Osteoblast (primary cell): ENCODE measurements at regions not wholly inside any gene's neighbourhood (a gene's known extent, or its start where the extent isn't known, plus 50 kb on each side); places are given as distances from the start of the nearest gene placed in this dataset.

Source experiments
- DNase-seq: peaks from one replicate; pipeline ENCODE4 v3.0.0; 2011; ENCODE audit warnings: low spot score, mixed read lengths; ENCODE audit not compliant: insufficient read length; ENCODE audit errors: missing footprints
- H2AFZ ChIP-seq: 2 replicates; pipeline ENCODE4 v1.6.0; 2011; ENCODE audit warnings: mild to moderate bottlenecking, low read length
- H3K27ac ChIP-seq: 2 replicates; pipeline ENCODE4 v1.5.1; 2011; ENCODE audit warnings: mild to moderate bottlenecking, low read depth, low read length, moderate library complexity
- H3K27me3 ChIP-seq: 2 replicates; pipeline ENCODE4 v1.6.0; 2012; ENCODE audit warnings: mild to moderate bottlenecking, control low read depth, inconsistent platforms, low read length, moderate library complexity; ENCODE audit not compliant: insufficient read depth
- H3K36me3 ChIP-seq: 2 replicates; pipeline ENCODE4 v1.5.1; 2011; ENCODE audit warnings: mild to moderate bottlenecking, low read length, control low read depth, moderate library complexity; ENCODE audit not compliant: insufficient read depth
- H3K4me1 ChIP-seq: 2 replicates; pipeline ENCODE4 v1.5.1; 2011; ENCODE audit warnings: mild to moderate bottlenecking, low read length, control low read depth, moderate library complexity; ENCODE audit not compliant: insufficient read depth
- H3K4me2 ChIP-seq: 2 replicates; pipeline ENCODE4 v1.6.0; 2011; ENCODE audit warnings: mild to moderate bottlenecking, low read length; ENCODE audit not compliant: insufficient read depth
- H3K4me3 ChIP-seq: fragments of 200-600 bp; sonication (generic); 3 replicates; pipeline ENCODE4 v1.5.1; 2012; ENCODE audit warnings: mild to moderate bottlenecking, low read length, inconsistent platforms; ENCODE audit not compliant: insufficient read depth
- H3K79me2 ChIP-seq: 2 replicates; pipeline ENCODE4 v1.6.0; 2012; ENCODE audit warnings: mild to moderate bottlenecking, low read length, control low read depth, inconsistent platforms; ENCODE audit not compliant: insufficient read depth
- H3K9me3 ChIP-seq: 2 replicates; pipeline ENCODE4 v1.5.1; 2011; ENCODE audit warnings: low read depth, low read length, control low read depth
- H4K20me1 ChIP-seq: 2 replicates; pipeline ENCODE4 v1.6.0; 2012; ENCODE audit warnings: mild to moderate bottlenecking, low read length, control low read depth; ENCODE audit not compliant: insufficient read depth
- CTCF ChIP-seq: IDR thresholded peaks from 2 replicates; pipeline ENCODE4 v1.5.1; 2011; ENCODE audit warnings: mild to moderate bottlenecking, low read depth, low read length, moderate library complexity; ENCODE audit errors: extremely low read depth

GRCh38 chr7:52539414-52539813 is 496.0 kb upstream of the POM121L12 start:
- Histone ChIP-seq H3K9me3 (peaks cover 3% of the 10 kb centered on the region), H3K79me2 (no peaks in the 10 kb centered on the region), H3K4me1 (no peaks in the 10 kb centered on the region), H4K20me1 (no peaks in the 10 kb centered on the region), H3K27me3 (no peaks in the 10 kb centered on the region), H3K4me3 (no peak overlapping the region), H3K36me3 (no peaks in the 10 kb centered on the region), H3K27ac (no peak overlapping the region), H3K4me2 (no peak overlapping the region), H2AFZ (no peak overlapping the region)
- TF ChIP-seq CTCF = no peak
- DNase-seq = no peak

- Histone ChIP-seq H3K27me3 (no peaks in the 10 kb centered on the region), H3K4me1 (no peaks in the 10 kb centered on the region), H3K36me3 (no peaks in the 10 kb centered on the region), H3K9me3 (peaks cover 4% of the 10 kb centered on the region), H3K79me2 (no peaks in the 10 kb centered on the region), H3K27ac (no peak overlapping the region), H3K4me3 (no peak overlapping the region), H3K4me2 (no peak overlapping the region), H4K20me1 (no peaks in the 10 kb centered on the region), H2AFZ (no peak overlapping the region)
- TF ChIP-seq CTCF = no peak
- no peak for DNase-seq
These were observed 498.4 kb upstream of the POM121L12 start for GRCh38 chr7:52537051-52537450.

GRCh38 chr7:52525772-52526341 is 509.6 kb upstream of the POM121L12 start:
- Histone ChIP-seq H3K4me1 (no peaks in the 10 kb centered on the region), H3K79me2 (no peaks in the 10 kb centered on the region), H4K20me1 (no peaks in the 10 kb centered on the region), H3K27me3 (no peaks in the 10 kb centered on the region), H3K9me3 (no peaks in the 10 kb centered on the region), H2AFZ (no peak overlapping the region), H3K4me2 (no peak overlapping the region), H3K27ac (no peak overlapping the region), H3K36me3 (no peaks in the 10 kb centered on the region), H3K4me3 (no peak overlapping the region)
- no peak for DNase-seq
- TF ChIP-seq CTCF = no peak

GRCh38 chr7:52518869-52519268 is 516.6 kb upstream of the POM121L12 start:
- TF ChIP-seq CTCF = no peak
- no peak for DNase-seq
- no peak overlapping the region for H2AFZ ChIP-seq
- no peaks in the 10 kb centered on the region for H3K27me3 ChIP-seq
- H3K27ac ChIP-seq = no peak overlapping the region
- H3K9me3 ChIP-seq = peaks cover 3% of the 10 kb centered on the region
- no peaks in the 10 kb centered on the region for H3K79me2 ChIP-seq
- H3K4me1 ChIP-seq = no peaks in the 10 kb centered on the region
- H3K4me2 ChIP-seq = no peak overlapping the region
- H3K36me3 ChIP-seq = no peaks in the 10 kb centered on the region
- no peak overlapping the region for H3K4me3 ChIP-seq
- no peaks in the 10 kb centered on the region for H4K20me1 ChIP-seq
